ENCODE measurements at regions not wholly inside any gene's neighbourhood (a gene's known extent, or its start where the extent isn't known, plus 50 kb on each side); places are given as distances from the start of the nearest gene placed in this dataset.

- no peak overlapping the region for H3K4me3 ChIP-seq (replicated peaks in 1 of 2; ENCODE audit: low read depth in 2 of 2, low read length in 2 of 2)
- DNase-seq (ENCODE audit: low read depth in 2 of 2): no peak
- no peak for TF ChIP-seq CTCF (IDR thresholded peaks at IDR 0.05; ENCODE audit: low read depth, low read length)
These were observed 56.3 kb upstream of the SPEF2 start for GRCh38 chr5:35561396-35561795.

- DNase-seq (ENCODE audit: low read depth in 2 of 2): no peak
- TF ChIP-seq CTCF (IDR thresholded peaks at IDR 0.05; ENCODE audit: low read depth, low read length): no peak
- no peak overlapping the region for H3K4me3 ChIP-seq (replicated peaks in 1 of 2; ENCODE audit: low read depth in 2 of 2, low read length in 2 of 2)
These were observed 59.9 kb upstream of the SPEF2 start for GRCh38 chr5:35557748-35558147.

- TF ChIP-seq CTCF (IDR thresholded peaks at IDR 0.05; ENCODE audit: low read depth, low read length): no peak
- DNase-seq (ENCODE audit: low read depth in 2 of 2): no peak
- H3K4me3 ChIP-seq (replicated peaks in 1 of 2; ENCODE audit: low read depth in 2 of 2, low read length in 2 of 2): no peak overlapping the region
These were observed 60.5 kb upstream of the SPEF2 start for GRCh38 chr5:35557199-35557598.

- no peak for TF ChIP-seq CTCF (IDR thresholded peaks at IDR 0.05; ENCODE audit: low read depth, low read length)
- DNase-seq (ENCODE audit: low read depth in 2 of 2): no peak
- no peak overlapping the region for H3K4me3 ChIP-seq (replicated peaks in 1 of 2; ENCODE audit: low read depth in 2 of 2, low read length in 2 of 2)
These were observed 63.6 kb upstream of the SPEF2 start for GRCh38 chr5:35554016-35554415.

- H3K4me3 ChIP-seq (replicated peaks in 1 of 2; ENCODE audit: low read depth in 2 of 2, low read length in 2 of 2): no peak overlapping the region
These were observed 72.5 kb upstream of the SPEF2 start for GRCh38 chr5:35545190-35545589.

GRCh38 chr5:35543408-35543807 lies 74.3 kb upstream of the SPEF2 start:
- DNase-seq (ENCODE audit: low read depth in 2 of 2): no peak
- TF ChIP-seq CTCF (IDR thresholded peaks at IDR 0.05; ENCODE audit: low read depth, low read length): no peak
- no peak overlapping the region for H3K4me3 ChIP-seq (replicated peaks in 1 of 2; ENCODE audit: low read depth in 2 of 2, low read length in 2 of 2)

More at GRCh38 chr5:35545190-35545589, 72.5 kb upstream of the SPEF2 start:
- no peak for DNase-seq (ENCODE audit: low read depth in 2 of 2)
- no peak for TF ChIP-seq CTCF (IDR thresholded peaks at IDR 0.05; ENCODE audit: low read depth, low read length)

GRCh38 chr5:35540002-35540401 lies 77.7 kb upstream of the SPEF2 start:
- DNase-seq (ENCODE audit: low read depth in 2 of 2): no peak
- no peak for TF ChIP-seq CTCF (IDR thresholded peaks at IDR 0.05; ENCODE audit: low read depth, low read length)
- no peak overlapping the region for H3K4me3 ChIP-seq (replicated peaks in 1 of 2; ENCODE audit: low read depth in 2 of 2, low read length in 2 of 2)
